AG08395 (cell line): ENCODE measurements at regions not wholly inside any gene's neighbourhood (a gene's known extent, or its start where the extent isn't known, plus 50 kb on each side); places are given as distances from the start of the nearest gene placed in this dataset.

Experiments
- DNase-seq: peaks from one replicate; pipeline ENCODE4 v3.0.0; 2012; ENCODE audit warnings: mixed read lengths, low spot score

GRCh38 chr3:132236701-132237651 lies 80.2 kb upstream of the ACP3 start:
- no peak for DNase-seq

- no peak for DNase-seq
Measured at GRCh38 chr3:132237652-132238032, 79.6 kb upstream of the ACP3 start.

- no peak for DNase-seq
Measured at GRCh38 chr3:132239587-132239986, 77.6 kb upstream of the ACP3 start.

GRCh38 chr3:132241776-132242514 lies 75.3 kb upstream of the ACP3 start:
- no peak for DNase-seq

- DNase-seq: no peak
Measured at GRCh38 chr3:132242790-132243189, 74.4 kb upstream of the ACP3 start.

GRCh38 chr3:132245552-132246142 lies 71.6 kb upstream of the ACP3 start:
- DNase-seq: no peak

- no peak for DNase-seq
Measured at GRCh38 chr3:132246212-132246611, 71.0 kb upstream of the ACP3 start.

GRCh38 chr3:132247211-132247610 lies 70.0 kb upstream of the ACP3 start:
- no peak for DNase-seq

GRCh38 chr3:132248490-132248889 lies 68.7 kb upstream of the ACP3 start:
- DNase-seq: no peak

- DNase-seq: peak; percentile 53
Measured at GRCh38 chr3:132253262-132253878, 63.8 kb upstream of the ACP3 start.

GRCh38 chr3:132254076-132254755 lies 63.0 kb upstream of the ACP3 start:
- no peak for DNase-seq

GRCh38 chr3:132255041-132255745 lies 62.0 kb upstream of the ACP3 start:
- DNase-seq: peak; percentile 32

GRCh38 chr3:132256989-132257388 lies 60.2 kb upstream of the ACP3 start:
- DNase-seq: no peak

GRCh38 chr3:132261506-132261905 lies 55.7 kb upstream of the ACP3 start:
- no peak for DNase-seq

GRCh38 chr3:132262305-132262704 lies 54.9 kb upstream of the ACP3 start:
- no peak for DNase-seq

GRCh38 chr3:132262956-132263355 lies 54.3 kb upstream of the ACP3 start:
- no peak for DNase-seq

GRCh38 chr3:132265028-132265427 lies 52.2 kb upstream of the ACP3 start:
- DNase-seq: no peak

- DNase-seq: no peak
Measured at GRCh38 chr3:132265488-132265887, 51.7 kb upstream of the ACP3 start.

GRCh38 chr3:132267391-132267993 lies 49.7 kb upstream of the ACP3 start:
- no peak for DNase-seq
